ENCODE measurements at regions not wholly inside any gene's neighbourhood (a gene's known extent, or its start where the extent isn't known, plus 50 kb on each side); places are given as distances from the start of the nearest gene placed in this dataset.

DNA sequence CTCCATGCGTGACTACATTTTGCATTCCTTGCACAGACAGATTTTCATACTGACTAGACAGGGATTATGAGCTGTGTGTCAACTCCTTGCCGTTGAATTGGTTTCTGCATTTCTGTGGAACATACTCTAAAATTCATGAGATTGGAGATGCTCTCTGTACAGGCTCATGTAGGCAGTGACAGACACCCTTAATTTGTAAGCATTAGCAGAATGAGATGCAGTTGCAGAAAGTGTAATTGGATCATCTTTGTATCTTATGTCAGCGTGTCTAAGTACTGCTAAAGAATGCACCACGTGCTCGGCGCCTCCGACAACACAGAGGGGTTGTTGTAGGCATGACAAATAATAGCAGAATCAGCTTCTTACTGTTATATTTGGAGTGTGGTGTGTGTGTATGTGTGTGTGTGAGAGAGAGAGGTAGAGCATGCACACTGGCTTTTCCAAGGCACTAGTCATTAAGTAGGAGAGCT is 212.4 kb downstream of the CMPK2 start:
- no peak for DNase-seq (ENCODE audit: low read depth, low spot score)

DNA sequence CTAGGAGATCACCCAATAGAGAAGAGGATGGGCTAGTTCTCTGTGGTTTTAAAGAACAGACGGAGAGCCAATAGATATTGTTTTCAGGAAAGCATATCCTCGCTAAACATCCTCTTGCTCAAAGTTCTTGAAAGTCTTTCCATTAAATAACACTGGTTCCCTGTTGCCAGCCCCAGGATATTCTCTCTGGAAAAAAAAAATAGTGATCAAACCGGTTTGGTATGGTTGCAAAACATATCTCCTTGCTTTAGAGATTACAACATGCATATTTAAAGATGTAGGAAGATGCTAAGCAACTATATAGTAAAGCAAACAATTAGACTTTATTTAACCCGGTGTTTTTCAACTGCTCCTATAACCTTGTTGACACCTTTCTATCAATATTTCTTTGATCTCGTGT is 211.4 kb downstream of the CMPK2 start:
- no peak for DNase-seq (ENCODE audit: low read depth, low spot score)

DNA sequence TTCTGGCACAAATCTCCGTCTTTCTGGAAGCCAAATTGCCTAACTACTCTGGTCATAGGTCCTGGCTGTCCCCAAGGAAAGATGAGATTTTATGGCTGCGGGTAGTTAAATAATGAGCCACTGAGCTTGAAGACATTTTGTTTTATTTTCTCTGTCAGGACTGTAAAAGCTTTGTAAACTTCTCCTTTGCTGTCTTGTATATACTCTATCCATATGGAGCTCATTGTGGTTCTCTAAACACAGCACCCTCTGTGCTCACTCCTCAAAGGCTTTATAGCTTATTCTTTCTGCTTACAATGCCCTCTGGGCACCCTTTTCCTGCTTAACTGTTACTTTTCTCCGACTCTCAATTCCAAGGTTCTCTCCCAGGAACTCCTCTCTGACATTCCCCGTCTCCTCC is 209.1 kb downstream of the CMPK2 start:
- no peak for DNase-seq (ENCODE audit: low read depth, low spot score)

DNA sequence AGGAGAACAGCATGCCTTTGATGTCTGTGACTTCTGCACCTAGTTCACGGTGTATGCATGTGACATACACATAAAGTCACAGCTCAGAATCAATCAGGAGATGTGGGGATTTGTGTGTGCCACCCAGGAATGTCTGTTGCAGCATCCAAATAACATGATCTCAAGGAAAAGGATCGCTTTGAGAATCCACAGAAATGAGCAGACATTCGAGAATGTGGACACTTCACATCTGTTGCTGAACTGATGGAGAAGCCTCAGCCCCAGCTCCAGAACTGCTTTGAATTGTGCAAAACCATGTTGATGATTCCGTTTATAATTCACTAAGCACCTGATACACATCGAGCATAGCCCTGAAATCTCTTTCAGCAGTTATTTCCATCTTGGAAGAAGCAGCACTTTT is 208.6 kb downstream of the CMPK2 start:
- no peak for DNase-seq (ENCODE audit: low read depth, low spot score)

DNA sequence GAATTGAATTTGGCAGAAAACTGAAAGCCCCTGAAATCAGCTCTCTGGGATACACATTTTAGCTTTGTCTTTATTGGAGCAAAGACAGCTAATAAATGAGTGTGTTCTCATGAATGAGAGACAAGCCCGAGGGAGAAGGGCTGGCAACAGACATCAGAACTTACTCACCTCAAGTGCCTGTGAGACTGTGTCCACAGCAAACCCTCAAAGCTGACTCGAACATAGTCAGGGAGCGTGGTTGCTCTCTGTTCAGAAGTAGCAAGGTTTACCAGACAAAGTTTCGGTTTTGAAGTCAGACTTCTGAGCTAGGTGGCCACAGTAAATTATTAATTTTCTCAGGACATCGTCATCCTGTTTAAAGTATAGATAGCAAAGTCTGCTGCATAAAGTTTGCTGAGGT is 207.9 kb downstream of the CMPK2 start:
- no peak for DNase-seq (ENCODE audit: low read depth, low spot score)

DNA sequence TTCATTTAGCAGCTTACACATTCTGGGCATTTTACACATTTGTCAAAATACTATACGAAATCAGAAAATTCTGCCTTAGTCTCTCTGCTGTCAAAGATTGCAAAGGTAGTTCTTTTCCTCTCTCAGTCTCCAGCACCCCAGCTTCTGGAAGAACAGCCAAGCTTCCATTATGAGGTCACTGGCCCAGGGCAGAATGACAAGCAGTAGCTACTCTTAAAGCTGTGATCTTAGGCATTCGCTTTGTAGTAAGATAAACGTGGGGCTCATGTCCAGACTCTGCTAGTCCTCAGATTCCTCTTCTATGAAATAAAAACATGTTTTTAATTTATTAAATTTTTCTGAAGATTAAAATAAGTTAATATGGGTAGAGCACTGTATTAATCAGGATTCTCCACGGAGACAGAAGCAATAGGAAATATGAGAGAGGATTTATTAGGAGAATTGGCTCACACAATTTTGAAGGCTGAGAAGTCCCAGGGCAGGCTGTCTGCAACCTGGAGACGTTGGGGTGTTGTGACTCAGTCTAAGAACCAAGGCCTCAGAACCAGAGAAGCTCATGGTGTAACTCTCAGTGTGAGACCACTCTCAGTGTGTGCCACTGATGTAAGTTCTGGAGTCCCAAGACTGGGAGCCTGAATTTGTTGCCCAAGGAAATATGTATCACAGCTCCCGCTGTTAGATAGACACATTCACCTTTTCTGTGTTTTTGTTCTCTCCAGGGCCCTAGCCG is 201.2 kb downstream of the CMPK2 start:
- DNase-seq (ENCODE audit: low read depth, low spot score): no peak

DNA sequence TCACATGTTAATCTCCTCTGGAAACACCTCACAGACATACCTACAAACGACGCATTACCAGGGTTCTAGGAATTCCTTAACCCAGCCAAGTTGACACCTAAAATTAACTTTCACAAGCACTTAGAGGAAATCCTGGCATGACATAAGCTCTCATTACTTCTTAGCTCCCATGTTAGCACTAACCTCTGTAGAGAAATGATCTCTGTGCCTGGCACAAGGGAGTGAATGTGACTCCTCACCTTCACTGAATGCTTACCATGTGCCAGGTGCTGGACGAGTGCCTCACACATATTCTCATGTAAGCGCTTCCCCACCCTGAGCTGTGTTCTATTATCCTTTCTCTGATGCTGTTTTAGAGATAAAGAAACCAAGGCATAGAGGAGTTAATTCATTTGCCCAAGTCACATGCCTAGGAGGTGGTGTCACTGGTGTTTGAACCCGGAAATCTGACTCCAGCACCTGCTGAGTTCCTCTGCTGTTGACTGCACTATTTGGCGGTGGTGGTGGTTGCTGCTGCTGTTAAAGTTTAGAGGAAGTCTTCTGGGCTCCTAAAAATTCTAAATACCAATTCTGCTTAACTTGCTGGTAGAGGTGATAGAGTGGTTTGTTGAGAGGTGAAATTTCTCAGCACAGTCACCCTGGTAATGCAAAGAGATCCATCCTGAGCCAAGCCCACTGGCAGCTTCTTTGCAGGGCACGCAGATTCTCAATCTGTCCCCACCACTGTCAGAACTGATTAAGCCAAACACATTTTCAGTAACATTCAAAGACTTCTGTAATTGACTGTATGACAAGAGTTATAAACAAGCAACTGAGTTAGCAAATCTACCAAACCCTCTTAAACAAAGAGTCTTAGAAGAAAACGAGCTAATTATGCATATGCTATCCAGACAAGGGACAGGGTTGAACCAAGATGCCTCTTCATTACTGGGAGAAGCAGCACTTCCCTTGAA is 200.3 kb downstream of the CMPK2 start:
- no peak for DNase-seq (ENCODE audit: low read depth, low spot score)

DNA sequence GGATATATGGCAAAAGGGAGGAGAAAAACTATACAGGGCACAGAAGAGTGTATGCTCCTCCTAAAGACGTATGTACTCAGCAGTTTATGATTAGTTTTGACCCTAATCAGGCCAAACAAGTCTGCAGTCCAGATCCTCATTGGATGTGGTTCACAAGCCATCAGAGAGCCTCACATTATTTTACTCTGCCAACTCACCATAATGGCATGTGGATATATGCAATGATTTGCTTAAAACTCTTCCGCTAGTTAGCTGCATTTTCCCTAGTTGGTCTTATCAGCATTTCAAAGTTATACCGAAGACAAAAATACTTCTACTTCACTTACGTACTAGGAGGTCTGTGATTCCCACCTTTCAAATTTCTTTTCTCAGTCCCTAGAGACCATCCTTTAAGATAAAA is 198.4 kb downstream of the CMPK2 start:
- no peak for DNase-seq (ENCODE audit: low read depth, low spot score)

DNA sequence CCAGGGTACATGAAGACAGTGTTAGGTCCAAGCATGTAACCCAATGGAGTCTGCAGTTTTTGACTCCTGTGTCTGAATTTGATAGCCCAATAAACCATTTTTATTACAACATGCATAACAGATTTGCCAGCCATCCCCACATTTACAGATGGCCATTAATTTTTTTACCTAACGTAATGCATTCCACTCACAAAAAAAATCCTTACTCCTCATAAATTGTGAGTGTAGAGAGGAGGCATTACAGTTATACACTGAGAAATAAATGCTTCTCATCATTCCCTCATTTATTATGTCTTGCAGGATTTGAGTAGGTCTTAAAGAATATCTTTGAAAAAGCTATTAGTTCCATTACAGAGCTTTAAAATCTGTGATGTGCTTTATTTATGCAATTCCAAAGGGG is 193.8 kb downstream of the CMPK2 start:
- no peak for DNase-seq (ENCODE audit: low read depth, low spot score)

- no peak for DNase-seq (ENCODE audit: low read depth, low spot score)
Observed at GRCh38 chr2:6674381-6674780, 191.3 kb downstream of the CMPK2 start.

- DNase-seq (ENCODE audit: low read depth, low spot score): no peak
Observed at GRCh38 chr2:6675791-6676190, 189.9 kb downstream of the CMPK2 start.

DNA sequence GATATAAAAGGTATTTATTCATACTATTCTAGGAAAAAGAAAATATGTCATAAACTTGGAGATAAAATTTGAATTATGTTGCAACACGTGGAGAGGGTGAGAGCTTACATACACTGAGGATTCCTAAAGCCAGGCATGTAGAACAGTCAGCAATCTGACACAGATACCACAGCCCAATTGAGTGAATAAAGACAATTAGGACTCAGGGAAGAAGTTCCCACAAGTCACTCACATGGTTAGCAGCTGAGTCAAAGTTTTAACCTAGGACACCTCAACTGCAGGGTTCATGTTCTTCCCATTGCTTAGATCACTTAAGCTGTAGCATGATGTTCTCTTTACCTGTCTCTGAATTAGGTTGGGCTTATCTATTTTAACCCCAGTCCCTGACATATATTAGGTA is 189.5 kb downstream of the CMPK2 start:
- DNase-seq (ENCODE audit: low read depth, low spot score): no peak

DNA sequence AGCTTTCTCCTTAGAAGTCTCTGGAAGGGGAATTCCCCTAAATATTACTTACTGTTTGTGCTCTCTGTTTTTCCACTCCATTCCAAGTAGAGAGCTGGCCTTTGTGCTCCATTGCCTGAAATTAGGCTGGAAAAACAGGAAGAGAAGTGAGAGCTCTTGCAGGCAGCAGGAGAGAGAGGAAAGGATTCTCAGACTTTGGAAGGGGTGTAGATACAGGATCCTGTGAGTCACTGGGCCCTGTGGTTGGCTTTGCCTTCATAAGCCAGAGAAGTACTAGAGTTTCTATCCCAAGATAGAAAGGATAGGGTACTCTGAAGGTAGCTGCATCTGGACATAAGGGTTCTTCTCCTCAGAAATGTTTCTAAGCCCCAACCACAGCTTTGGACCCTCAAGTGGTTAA is 188.9 kb downstream of the CMPK2 start:
- DNase-seq (ENCODE audit: low read depth, low spot score): no peak

DNA sequence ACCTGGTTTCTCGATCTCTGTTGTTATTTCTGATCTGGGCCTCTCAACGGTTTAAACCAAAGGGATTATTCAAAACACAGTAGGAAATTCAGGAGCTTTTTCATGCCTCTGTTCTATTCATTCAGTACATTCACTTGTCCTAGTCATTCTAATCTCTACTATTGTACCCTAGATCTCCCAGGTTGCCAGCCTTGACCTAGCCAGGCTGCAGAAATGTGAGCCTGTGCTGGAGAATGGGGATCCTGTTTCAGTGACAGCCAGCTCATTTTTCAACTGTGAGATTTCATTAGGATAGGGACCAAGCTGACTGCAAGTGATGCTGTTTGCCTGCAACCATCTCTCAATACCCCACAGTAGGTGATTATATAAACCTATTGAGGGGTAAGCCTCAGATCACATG is 186.2 kb downstream of the CMPK2 start:
- no peak for DNase-seq (ENCODE audit: low read depth, low spot score)

DNA sequence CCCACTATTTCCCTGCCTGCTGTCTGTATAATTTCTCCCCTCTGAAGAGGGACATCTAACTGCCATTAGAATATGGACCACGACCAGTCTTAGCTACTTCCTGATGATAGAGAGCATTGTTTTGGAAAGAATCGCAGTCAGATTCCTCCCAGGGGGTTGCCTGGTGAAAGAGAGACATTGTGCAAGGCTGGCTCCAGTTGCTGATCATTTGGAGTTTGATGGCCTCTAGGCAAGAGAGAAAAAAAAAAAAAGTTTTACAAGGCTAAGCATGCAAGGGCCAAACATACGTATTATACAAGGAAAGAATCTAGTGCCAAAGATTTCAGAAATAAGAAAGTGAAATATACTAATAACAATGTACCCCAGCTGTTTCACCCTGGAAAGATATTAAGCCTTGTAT is 182.2 kb downstream of the CMPK2 start:
- DNase-seq (ENCODE audit: low read depth, low spot score): no peak

DNA sequence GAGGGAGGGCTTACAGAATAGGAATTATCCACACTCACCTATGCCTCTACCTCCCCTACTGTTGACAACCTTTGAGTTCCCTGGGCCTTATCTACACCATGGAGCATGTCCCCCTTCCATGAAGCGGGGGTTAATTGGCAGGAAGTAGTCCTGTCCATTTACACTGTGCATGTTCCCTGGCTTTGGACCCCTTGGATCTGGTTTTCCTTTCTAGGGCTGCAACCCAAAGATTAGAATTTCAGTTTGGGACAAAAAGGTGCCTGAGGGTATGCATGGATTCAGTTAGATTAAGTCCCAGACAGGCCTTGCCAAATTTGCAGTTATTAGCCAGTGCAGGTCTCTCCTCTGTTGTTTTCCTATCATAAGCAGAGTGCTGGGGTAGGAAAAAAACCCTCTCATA is 180.3 kb downstream of the CMPK2 start:
- no peak for DNase-seq (ENCODE audit: low read depth, low spot score)

DNA sequence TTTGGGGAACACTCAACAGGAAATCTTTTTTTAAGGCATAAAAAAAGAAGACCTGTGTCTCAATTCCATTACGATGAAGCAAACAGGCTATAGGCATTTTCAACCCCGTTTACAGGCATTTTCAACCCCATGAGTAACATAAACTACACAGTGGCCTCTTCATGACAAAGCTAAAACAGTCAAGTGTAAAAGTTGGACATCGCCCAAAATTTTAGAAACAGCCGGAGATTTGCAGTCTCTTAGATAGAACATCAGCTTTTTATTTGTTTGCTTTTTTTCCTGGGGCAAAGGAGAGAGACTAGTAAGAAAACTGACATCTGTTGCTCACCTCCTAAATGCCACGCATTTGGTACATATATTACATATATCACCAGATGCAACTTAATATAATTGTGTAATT is 173.7 kb downstream of the CMPK2 start:
- DNase-seq (ENCODE audit: low read depth, low spot score): no peak

GRCh38 chr2:6692819-6693218 is 172.9 kb downstream of the CMPK2 start:
- DNase-seq (ENCODE audit: low read depth, low spot score): no peak

DNA sequence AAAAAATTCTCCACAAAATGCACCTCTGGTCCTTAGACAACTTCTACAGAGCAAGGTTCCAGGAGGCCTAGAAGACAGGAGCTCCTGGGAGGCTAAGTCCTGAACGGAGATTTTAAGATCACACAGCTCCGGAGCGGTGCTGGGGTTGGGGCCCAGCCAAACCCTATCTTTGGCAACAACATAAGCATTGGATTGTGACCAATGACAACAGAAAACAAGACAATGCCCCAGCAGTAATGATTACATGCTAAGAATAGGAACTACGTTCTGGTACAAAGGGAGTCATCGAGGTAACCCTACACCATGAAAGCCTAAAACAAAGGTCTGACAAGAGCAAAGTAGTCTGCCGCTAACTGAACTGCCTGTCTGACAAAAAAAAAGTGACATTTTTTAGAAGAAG is 171.2 kb downstream of the CMPK2 start:
- no peak for DNase-seq (ENCODE audit: low read depth, low spot score)

DNA sequence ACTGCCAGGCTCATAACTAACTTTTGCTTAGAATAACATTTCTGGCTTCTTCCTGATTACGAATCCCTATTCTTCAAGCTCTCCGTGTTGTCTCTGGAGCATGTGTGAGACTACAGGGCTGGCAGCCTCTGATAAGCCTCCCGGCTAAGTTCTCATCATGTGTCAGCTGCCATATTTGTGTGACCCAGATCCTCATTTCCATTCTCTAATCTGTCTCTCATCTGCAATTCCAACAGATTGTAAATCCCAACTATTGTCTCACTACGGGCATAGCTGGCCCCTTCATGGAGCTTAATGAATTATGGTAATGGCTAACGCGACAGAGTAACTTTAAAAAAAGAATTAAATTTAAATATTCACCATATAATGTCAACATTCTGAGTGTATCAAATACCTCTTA is 165.4 kb downstream of the CMPK2 start:
- no peak for DNase-seq (ENCODE audit: low read depth, low spot score)

DNA sequence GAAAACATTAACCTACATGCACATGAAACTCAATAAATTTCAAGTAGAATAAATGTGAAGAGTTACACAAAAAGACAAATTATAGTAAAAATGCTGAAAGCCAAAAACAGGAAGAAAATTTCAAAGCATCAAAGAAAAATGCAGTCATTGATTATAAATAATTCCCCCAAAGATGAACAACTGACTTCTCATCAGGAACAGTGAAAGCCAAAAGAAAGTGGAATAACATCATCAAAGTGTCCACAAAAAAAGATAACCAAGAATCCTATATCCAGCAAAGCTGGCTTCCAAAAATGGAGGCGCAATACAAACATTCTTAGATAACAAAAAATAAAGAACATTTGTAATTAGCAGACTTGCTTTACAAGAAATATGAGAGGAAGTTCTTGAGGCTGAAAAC is 161.6 kb downstream of the CMPK2 start:
- DNase-seq (ENCODE audit: low read depth, low spot score): no peak

DNA sequence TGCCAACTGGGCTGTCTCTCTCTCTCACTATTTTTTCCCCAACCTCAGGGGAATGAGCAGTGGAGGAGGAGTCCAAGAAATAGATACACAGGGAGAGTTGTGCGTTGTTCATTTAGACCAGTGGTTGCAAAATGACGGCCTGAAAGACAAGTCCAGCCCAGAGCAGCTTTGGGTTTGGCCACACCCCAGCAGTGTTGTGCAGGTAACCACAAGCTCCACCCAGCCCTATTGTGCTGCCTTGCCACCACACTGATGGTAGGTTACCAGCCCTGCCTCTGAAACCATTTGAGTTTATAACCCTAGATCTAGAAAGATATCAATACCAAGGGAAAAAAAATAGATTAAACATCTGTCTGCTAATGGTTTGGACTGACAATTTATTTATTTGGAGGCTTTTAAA is 144.3 kb downstream of the CMPK2 start:
- no peak for DNase-seq (ENCODE audit: low read depth, low spot score)

DNA sequence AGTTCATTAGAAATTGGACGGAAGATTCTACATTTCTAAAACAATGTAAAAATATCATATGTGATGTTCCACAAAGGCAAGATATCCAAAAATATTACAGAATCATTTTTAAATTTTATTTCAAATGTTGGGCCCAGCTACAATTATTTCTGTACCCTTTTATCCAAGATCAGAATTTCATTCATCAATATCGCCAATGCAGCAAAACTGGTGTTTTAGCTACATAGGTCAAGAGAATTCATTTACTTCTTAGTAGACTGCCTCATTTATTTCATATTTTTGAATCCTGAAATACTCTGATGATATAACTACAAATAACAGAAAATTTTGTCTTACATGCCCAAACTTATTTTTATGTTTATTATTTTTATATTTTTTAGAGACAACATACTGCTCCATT is 143.1 kb downstream of the CMPK2 start:
- DNase-seq (ENCODE audit: low read depth, low spot score): no peak
